NT2/D1 (cell line): ENCODE measurements at regions not wholly inside any gene's neighbourhood (a gene's known extent, or its start where the extent isn't known, plus 50 kb on each side); places are given as distances from the start of the nearest gene placed in this dataset.

Experiments
- DNase-seq: peaks from one replicate; pipeline ENCODE4 v3.0.0-alpha.2; 2011; ENCODE audit warnings: low read depth, low spot score
- H3K27me3 ChIP-seq: 2 replicates; pipeline ENCODE4 v1.6.0; 2011; ENCODE audit warnings: mild to moderate bottlenecking; ENCODE audit not compliant: insufficient read length, insufficient read depth
- H3K36me3 ChIP-seq: 2 replicates; pipeline ENCODE4 v1.6.1; 2011; ENCODE audit warnings: mild to moderate bottlenecking, low read length, mixed read lengths; ENCODE audit not compliant: insufficient read depth, insufficient read length
- H3K4me1 ChIP-seq: 2 replicates; pipeline ENCODE4 v1.5.1; 2011; ENCODE audit not compliant: insufficient read depth, insufficient read length
- H3K4me3 ChIP-seq: 2 replicates; pipeline ENCODE4 v1.5.1; 2011; ENCODE audit warnings: low read depth; ENCODE audit not compliant: insufficient read length
- H3K9ac ChIP-seq: 2 replicates; pipeline ENCODE4 v1.6.0; 2011; ENCODE audit warnings: low read depth; ENCODE audit not compliant: insufficient read length
- H3K9me3 ChIP-seq: 2 replicates; pipeline ENCODE4 v1.5.1; 2011; ENCODE audit warnings: mild to moderate bottlenecking, low read length; ENCODE audit not compliant: insufficient read depth
- SUZ12 ChIP-seq: IDR thresholded peaks from 2 replicates; pipeline ENCODE4 v1.6.1; 2011; ENCODE audit not compliant: insufficient read length, insufficient read depth; ENCODE audit errors: extremely low read depth
- YY1 ChIP-seq: IDR thresholded peaks from 2 replicates; pipeline ENCODE4 v1.6.1; 2011; ENCODE audit not compliant: insufficient read length, insufficient read depth
- ZNF274 ChIP-seq: IDR thresholded peaks from 2 replicates; pipeline ENCODE4 v1.6.1; 2011; ENCODE audit warnings: mild to moderate bottlenecking, low read depth, low read length

- H3K36me3 ChIP-seq: no peaks in the 10 kb centered on the region
- no peak for TF ChIP-seq YY1
- no peak for TF ChIP-seq ZNF274
- TF ChIP-seq SUZ12: no peak
- H3K9ac ChIP-seq: no peak overlapping the region
- no peaks in the 10 kb centered on the region for H3K4me1 ChIP-seq
- H3K4me3 ChIP-seq: no peak overlapping the region
- no peak for DNase-seq
- H3K27me3 ChIP-seq: no peaks in the 10 kb centered on the region
- no peaks in the 10 kb centered on the region for H3K9me3 ChIP-seq
These were observed 172.9 kb downstream of the AHR start for GRCh38 chr7:17471325-17471724.

DNA sequence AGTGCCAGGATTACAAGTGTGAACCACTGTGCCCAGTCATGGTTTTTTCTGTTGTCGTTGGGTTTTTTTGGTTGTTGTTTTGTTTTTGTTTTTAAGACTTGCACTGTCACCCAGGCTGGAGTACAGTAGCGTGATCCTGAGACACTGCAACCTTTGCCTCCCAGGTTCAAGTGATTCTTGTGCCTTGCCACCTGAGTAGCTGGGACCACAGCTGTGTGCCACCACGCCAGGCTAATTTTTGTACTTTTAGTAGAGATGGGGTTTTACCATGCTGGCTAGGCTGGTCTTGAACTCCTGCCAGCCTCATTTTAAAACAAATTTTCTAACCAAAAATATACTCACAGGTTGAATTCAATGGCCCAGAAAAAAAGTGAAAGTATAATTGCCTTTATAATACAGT, 174.1 kb downstream of the AHR start:
- no peak overlapping the region for H3K9ac ChIP-seq

GRCh38 chr7:17472939-17473338, 174.5 kb downstream of the AHR start:
- no peaks in the 10 kb centered on the region for H3K9me3 ChIP-seq
- no peaks in the 10 kb centered on the region for H3K4me1 ChIP-seq
- no peaks in the 10 kb centered on the region for H3K27me3 ChIP-seq
- H3K4me3 ChIP-seq: no peak overlapping the region
- TF ChIP-seq ZNF274 (no peak), SUZ12 (no peak), YY1 (no peak)
- no peak for DNase-seq
- H3K36me3 ChIP-seq: no peaks in the 10 kb centered on the region
- H3K9ac ChIP-seq: no peak overlapping the region

More for the DNA sequence above, 174.1 kb downstream of the AHR start:
- no peaks in the 10 kb centered on the region for H3K27me3 ChIP-seq
- H3K4me1 ChIP-seq: no peaks in the 10 kb centered on the region
- DNase-seq: no peak
- TF ChIP-seq YY1: no peak
- H3K36me3 ChIP-seq: no peaks in the 10 kb centered on the region
- no peak overlapping the region for H3K4me3 ChIP-seq
- no peaks in the 10 kb centered on the region for H3K9me3 ChIP-seq

DNA sequence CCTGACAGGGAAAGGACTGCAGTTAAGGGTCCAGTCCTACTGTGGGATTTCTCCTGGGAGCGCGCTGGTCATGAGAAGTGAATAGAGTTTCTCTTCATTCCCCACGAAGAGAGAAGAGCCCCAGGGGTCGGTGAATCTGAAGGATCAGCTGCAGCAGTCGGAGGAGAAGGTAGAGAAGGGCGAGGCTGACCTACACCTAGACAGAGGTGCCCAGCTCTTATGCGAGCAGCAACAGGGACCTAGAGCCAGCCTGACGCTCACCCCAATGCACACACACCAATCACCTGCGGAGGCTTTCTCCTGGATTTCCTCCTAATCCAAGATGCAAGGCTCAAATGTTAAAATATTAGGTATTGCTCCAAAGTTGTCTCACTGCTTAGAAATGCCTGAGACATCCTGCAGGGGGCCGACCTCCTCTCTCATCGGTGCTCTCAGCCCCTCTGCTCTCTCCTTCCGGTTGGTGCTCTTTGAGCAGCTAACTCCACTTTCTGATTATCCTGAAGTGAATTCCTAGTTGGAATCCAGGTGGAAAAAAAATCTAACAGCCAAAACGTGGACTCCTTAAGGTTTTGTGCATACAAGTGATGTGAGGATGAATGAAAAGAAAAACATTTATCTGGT, 176.4 kb downstream of the AHR start:
- H3K9ac ChIP-seq: no peak overlapping the region

GRCh38 chr7:17477182-17477581, 178.7 kb downstream of the AHR start:
- Histone ChIP-seq H3K36me3 (no peaks in the 10 kb centered on the region), H3K9ac (no peak overlapping the region), H3K27me3 (no peaks in the 10 kb centered on the region), H3K9me3 (no peaks in the 10 kb centered on the region), H3K4me3 (no peak overlapping the region), H3K4me1 (no peaks in the 10 kb centered on the region)
- no peak for TF ChIP-seq ZNF274
- no peak for TF ChIP-seq SUZ12
- no peak for DNase-seq

More for the DNA sequence above, 176.4 kb downstream of the AHR start:
- TF ChIP-seq YY1 (no peak), SUZ12 (no peak), ZNF274 (no peak)
- Histone ChIP-seq H3K9me3 (no peaks in the 10 kb centered on the region), H3K27me3 (no peaks in the 10 kb centered on the region), H3K36me3 (no peaks in the 10 kb centered on the region), H3K4me1 (no peaks in the 10 kb centered on the region), H3K4me3 (no peak overlapping the region)
- no peak for DNase-seq

DNA sequence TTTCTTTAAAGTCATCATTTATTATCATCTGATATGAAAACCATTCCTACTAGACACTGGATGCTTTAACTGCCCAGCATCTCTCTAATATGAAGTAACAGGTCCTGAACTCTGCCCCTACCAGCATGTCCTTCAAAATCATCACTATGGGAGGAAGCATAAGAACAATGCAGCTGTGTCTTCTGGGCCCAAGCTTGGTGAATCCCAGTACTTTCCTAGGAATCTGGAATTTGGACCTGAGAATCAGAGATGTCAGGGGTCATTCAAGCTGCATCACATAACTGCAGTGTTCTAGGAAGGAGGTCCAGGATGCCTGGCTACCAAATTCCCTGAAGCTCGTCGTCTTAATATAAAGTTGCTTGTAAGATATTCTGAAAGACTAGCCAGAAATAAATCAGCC, 182.7 kb downstream of the AHR start:
- Histone ChIP-seq H3K4me3 (no peak overlapping the region), H3K9me3 (no peaks in the 10 kb centered on the region), H3K4me1 (no peaks in the 10 kb centered on the region), H3K36me3 (no peaks in the 10 kb centered on the region), H3K9ac (no peak overlapping the region), H3K27me3 (no peaks in the 10 kb centered on the region)
- no peak for DNase-seq
- no peak for TF ChIP-seq YY1
- no peak for TF ChIP-seq SUZ12
- no peak for TF ChIP-seq ZNF274

GRCh38 chr7:17485368-17485767, 186.9 kb downstream of the AHR start:
- Histone ChIP-seq H3K9me3 (no peaks in the 10 kb centered on the region), H3K4me3 (no peak overlapping the region), H3K27me3 (no peaks in the 10 kb centered on the region), H3K9ac (no peak overlapping the region), H3K36me3 (no peaks in the 10 kb centered on the region), H3K4me1 (no peaks in the 10 kb centered on the region)
- TF ChIP-seq ZNF274 (no peak), SUZ12 (no peak), YY1 (no peak)
- no peak for DNase-seq
